GM18508 (cell line): ENCODE measurements at regions not wholly inside any gene's neighbourhood (a gene's known extent, or its start where the extent isn't known, plus 50 kb on each side); places are given as distances from the start of the nearest gene placed in this dataset.

ENCODE experiments used
- ATAC-seq: cut with Tn5 transposase; IDR thresholded peaks from one replicate; pipeline ENCODE4 v1.9.1; 2021; ENCODE audit warnings: moderate number of reproducible peaks; ENCODE audit not compliant: insufficient read depth, unreplicated experiment

DNA sequence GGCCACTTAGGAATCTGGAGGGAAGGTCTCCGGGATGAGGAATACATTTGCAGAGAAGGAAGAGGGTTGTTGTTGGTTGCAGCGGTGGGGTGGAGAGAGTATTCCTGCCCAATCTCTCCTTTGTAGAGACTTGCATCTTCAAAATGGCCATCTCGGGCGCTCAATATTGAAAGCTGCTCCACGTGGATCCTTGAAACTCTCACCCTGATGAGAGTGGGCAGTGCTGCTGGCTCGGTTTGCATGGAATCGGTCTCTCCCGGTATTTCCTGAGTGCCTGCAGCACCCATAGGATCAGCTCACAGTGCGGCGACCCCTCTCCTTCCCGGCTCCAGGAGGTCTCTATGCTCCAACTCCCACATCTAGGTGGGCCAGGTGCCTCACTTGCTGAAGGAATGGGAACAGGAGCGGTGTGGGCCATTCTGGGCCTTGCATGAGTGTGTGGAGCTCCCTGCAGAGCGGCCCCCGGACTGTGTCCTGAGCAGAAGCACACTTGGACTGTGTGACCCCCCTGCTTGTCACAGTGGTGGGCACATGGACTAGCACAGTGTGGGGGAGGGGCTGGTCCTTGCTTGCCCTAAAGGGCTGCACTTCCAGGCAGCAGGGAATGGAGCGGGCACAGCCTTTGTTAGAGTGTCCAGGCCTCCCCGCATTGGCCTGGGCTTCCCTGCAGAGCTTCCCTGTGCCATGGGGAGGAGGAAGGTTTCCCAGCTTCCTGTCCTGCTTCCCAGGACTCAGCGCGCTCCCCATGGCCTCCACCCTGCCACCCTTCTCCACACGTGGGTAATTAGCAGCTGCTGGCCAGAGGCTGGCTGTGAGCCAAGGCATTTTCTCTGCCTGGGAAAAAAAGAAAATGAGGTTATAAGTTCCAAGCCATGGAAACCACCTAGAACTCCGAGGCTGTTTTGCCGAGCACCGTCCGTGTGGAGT, 139.3 kb downstream of the IRF8 start:
- no peak for ATAC-seq

DNA sequence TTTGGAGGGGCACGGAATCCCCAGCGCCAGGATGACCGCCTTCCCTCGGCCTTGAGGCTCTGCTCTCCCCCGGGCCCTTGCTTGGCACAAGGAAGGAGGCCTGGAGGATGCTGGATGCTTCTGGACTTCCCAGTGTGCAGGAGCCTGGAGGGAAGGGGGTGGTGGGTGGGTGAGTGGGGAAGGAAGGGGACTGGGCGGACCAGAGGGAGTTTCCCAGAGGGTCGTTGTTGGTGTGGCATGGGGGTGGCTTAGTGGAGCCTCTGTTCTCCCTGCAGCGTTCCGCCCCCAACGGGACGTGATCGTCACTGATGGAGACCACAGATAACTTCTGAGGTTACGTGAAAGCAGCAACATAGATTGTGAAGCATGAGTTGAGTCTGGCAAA, 140.0 kb downstream of the IRF8 start:
- no peak for ATAC-seq

DNA sequence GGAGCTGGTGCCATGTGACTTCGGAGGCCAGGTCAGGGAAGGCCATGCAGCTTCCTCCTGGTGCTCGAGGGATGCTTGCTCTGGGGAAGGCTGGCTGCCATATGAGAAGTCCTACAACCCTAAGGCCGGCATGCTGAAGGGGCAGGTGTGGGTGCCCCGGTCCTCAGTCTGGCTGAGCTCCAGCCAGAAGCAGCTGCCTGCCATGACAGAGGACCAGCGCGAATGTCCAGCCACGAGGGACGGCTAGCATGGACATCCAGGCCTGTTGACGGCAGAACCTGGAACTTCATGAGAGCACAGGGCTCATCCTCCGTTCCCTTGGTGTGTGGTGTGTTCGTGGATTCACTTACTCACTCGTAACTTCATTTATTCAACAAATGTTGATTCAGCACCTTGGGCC, 140.6 kb downstream of the IRF8 start:
- no peak for ATAC-seq

DNA sequence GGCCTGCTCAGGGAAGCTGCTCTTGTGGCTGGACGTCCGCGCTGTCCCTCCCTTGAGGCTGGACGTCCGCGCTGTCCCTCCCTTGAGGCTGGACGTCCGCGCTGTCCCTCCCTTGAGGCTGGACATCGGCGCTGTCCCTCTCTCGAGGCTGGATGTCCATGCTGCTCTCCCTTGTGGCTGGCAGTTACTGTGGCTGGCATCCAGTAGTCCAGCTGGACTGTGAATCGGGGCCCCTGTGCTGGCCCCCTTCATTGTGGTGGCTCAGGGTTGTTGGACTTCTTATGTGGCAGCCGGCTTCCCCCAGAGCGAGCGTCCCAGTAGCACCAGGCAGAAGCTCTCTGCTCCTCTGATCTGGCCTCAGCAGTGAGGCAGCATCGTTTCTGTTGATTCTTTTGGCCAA, 141.5 kb downstream of the IRF8 start:
- ATAC-seq, result no peak

DNA sequence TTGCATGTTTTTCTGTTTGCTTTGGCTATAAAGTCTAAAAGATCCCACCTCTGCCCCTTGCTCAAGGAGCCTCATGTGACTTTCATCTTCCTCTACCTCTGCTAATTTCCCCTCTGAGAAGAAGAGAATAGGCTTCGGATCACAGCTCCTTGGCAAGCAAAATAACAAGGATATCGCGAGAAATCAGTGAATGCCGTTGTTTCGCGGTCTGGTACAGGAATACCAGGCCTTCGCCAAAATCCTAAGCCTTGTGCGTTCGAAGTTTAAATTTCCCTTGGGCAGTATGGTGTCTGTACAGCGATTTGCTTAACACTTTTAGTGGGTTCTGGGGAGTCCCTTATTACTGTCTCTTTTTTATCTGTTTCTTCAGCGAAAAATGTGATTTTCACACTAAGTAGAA, 142.3 kb downstream of the IRF8 start:
- no peak for ATAC-seq

DNA sequence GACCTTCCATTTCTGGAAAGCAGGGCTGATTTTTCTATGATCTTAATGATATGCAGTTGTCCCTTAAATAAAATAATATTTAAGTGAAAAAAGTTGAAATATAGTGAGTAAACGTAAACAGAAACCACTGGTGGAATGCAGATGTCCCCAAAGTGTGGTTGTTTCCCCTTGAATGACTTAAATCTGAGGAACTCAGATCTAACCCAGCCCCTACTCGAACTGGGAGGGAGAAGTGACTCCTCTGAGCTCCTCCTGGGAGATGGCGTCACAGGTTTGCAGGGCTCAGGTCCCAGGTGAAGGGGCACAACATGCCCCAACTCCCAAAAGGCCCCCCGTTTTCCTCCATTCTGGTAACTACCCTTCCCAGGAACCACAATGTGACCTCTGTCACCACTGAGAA, 142.8 kb downstream of the IRF8 start:
- ATAC-seq, result no peak

DNA sequence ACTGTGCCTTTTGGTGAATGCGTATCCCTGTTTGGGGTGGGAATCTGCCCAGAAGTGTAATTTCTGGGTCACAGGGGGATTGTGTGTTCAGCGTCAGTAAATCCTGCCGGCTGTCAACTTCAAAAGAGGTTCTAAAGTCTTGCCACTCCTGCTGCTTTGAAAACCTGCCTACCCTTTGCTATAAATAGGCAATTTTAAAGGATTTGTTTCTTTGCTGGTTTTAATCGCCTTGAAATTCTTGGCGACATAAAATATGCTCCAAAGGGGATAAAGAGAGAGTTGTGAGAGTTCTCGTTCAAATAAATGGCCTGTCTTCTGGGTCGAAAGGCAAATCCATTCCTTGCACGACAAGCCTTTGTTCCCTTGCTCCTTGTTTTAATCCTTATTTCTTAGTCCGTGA, 143.4 kb downstream of the IRF8 start:
- no peak for ATAC-seq

DNA sequence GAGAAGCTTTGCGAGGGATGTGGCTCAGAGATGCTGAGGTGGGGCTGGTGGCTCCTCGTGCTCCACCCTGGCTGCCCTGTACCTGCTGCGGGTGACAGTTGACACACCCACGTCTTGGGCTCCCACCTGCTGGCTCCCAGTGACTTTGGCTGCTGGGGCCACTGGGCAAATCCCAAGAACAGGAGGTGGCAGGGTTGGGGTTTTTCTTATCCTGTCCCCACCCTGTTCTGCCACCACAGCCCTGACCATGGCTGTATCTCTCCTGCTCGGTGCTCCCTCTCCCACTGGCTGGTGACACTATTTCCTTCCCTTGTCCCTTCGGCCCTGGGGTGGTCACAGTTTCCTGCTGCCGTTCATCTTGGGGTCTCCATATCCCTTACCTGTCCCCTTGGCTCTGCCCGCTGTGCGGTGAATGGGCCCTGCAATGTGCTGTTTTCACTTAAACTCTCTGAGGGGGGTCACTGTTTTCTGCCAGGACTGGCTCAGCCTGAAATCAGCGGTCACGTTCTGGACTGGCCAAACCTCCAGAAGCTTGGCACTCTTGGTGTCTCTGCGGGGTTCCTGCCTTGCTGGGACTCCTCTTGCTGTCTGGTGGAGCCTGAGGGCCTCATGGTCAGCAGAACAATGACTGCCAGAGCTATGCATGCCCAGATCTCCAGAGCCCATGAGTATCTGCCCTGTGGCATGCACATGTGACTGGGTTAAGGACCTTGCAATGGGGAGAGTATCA, 144.2 kb downstream of the IRF8 start:
- no peak for ATAC-seq

DNA sequence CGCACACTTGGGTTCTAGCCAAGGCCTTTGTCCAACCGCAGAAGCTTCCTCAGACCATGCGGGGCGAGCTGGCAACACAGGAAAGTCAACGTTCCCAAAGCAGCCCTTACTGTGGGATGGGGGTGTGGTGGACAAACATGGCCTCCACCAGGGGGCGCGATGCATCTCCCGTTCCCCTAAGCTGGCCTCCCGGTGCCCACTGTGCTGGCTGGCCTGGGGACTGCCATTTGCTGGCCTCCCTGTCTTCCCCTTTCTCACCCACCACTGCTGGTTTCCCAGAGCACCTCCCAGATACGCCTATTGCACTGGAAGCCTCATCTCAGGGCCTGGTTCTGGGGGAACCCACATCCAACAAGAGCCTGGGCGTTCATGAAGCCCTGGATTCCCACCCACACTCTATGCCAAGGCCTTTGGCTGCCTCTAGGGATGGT, 145.3 kb downstream of the IRF8 start:
- no peak for ATAC-seq

DNA sequence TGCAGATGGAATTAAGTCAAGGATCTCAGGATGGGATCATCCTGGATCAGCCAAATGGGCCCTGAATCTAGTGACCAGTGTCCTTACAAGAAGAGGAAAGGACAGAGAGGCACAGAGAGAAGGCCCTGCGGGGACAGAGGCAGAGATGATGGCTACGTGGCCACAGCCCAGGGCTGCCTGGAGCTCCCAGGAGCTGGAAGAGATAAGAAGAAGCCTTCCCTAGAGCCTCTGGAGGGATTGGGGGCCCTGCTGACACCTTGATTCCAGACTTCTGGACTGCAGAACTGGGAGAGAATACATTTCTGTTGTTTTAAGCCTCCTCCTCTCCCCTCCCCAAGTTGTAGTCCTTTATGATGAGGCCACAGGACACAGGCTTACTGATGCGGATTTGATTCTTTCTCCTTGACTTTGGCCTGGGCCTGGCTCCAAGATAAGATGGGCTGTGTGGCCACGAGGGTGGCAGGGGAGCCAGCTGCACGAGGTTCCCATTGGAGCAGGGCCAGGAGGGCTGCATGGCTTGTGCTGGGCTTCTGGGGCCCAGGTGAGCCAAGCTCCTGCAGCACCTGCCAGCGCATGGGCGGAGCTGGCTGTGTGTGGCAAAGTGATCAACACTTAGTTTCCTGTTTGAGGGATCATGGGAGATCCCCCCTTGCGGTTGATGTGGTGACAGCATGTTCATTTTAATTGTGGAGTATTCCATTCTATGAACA, 146.1 kb downstream of the IRF8 start:
- ATAC-seq, result no peak

DNA sequence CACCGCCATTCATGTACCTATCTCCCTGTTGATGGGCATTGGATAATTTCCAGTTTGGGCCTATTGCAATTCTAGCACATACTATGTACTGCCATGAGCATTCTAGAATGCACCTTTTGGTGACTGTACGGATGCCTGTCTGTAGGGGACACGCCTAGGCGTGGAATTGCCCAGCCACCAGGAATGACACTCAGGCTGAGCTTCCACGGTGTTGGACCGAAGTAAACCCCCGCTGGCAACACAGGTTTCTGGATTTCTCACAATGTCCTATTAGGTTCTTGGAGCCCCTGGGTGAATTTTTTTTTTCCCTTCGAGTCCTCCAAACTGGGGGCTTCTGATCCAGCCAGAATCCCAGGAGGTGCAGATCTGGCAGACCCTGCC, 146.6 kb downstream of the IRF8 start:
- ATAC-seq, result no peak

DNA sequence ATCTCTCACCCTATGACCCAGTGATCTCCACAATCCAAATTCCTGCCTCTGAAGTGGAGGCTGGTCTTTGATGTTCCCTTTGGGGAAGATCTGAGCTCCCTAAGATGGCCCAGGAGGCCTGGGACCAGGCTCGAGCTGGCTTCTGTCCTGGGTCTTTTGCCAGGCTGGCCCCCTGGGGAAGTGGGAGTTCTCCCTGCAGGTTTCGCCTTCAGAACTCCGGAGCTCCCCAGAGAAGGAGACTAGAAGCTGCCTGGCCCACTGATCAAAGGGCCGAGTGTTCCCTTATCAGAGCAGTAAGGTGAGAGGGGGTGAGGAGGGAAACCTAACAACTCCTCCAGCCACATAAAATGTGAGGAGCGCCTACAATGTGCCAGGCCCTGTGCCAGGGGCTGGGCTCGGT, 147.1 kb downstream of the IRF8 start:
- ATAC-seq, result no peak

DNA sequence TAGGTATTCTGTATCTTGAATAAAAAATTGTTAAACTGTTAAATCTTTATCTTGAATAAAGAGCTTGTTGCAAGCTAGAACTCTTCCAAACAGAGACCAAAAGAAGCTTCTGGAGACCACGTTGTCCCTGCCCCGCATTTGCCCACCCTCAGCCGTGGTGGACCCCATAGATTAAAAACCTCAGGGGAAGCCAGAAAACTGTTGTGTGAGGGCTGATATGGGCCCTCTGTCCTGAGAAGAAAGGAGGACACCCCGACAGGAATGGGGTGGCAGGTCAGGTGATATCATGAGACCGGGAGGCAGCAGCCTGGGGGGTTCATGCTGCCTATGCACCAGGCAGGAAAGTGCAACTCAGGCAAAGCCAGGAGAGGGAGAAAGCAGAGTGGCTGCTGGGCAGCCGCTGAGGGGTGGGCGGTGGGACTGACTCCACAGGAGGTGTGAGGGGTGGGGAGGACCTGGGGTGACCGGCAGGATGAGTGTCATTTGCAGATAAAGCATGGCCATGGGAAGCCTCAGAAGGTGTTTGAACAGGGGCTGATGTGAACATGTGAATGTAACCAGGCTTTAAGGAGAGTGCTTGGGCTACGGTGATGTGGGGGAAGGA, 147.8 kb downstream of the IRF8 start:
- no peak for ATAC-seq

DNA sequence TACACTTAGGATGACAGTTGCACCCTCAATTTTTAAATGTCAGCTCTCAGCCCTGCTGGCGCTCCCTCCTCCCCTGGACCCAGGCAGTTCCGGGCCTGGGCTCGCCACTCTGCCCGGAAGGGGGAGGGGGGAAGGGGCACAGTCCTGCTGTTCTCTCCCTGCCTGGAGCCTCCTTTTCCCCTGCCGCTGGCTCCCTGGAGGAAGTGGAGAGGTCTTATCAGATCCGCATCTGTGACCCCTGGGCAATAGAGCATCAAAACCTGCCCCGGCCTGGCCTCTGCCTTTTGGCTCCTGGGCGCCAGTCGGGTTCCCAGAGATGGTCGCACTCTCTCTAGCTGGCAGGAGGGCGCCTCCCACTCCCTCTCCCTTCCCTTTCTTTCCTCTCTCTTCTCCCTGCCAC, 149.3 kb downstream of the IRF8 start:
- ATAC-seq, result no peak

DNA sequence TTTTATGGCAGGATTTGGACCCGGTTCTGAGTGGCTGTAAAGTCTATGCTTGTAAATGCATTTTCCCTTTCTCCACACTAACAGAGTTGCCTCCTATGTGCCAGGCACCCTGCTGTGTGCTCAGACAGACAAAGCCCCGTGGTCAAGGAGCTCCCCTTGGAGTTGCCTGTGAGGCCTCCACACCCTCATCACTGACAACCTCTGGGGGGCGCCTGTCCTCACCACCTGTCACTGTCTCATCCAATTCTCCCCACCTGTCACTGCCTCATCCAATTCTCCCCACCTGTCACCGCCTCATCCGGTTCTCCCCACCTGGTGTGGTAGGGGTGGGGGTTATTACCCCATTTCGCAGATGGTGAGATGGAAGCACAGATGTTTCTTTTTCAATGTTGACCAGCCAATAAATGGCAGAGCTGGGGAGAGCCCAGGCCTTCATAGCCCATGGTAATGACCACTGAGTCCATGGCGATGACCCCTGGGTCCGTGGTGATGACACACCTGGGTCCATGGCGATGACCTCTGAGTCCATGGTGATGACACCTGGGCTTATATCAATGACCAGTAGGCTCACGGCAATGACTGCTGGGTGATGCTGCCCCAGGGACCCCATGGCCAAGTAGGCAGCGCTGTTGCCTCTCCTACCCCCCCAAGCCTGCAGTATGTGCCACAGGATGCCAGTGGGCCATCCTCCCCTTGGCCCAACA, 150.1 kb downstream of the IRF8 start:
- no peak for ATAC-seq

DNA sequence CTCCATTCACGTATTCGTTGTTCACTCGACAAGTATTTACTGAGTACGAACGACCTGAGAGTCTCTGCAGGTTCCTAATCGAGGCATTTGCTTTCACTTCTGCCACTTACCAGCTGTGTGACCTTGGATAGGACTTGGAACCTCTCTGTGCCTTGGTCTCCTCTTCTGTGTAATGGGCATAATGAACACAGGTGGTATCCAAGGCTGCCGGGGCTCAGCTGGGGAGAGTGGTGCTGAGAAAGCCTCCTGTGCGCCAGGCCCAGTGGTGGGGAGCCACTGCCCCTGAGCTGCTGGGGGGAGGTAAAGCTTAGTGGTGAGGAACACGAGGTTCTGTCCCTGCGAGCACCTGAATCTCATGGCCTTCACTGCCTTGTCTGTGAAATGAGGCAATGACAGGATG, 150.7 kb downstream of the IRF8 start:
- ATAC-seq, result no peak

DNA sequence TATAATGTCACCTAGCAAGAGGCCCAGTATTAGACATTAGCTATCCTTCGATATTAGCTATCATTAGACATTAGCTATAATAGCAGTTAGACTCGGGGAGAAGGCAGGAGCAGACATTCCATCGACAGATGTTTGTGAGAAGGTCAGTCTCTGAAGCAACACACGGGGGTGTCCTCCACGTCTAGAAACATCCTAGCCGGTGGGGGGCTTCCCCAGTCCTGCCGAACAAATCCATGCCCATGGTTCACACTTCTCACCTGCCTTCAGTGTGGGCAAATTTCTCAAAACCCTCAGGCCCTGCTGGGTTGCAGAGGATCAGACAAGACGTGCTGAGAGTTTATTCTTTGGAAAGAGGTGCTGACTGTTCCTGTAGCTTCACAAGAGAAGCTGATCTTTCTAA, 151.1 kb downstream of the IRF8 start:
- ATAC-seq, result no peak

DNA sequence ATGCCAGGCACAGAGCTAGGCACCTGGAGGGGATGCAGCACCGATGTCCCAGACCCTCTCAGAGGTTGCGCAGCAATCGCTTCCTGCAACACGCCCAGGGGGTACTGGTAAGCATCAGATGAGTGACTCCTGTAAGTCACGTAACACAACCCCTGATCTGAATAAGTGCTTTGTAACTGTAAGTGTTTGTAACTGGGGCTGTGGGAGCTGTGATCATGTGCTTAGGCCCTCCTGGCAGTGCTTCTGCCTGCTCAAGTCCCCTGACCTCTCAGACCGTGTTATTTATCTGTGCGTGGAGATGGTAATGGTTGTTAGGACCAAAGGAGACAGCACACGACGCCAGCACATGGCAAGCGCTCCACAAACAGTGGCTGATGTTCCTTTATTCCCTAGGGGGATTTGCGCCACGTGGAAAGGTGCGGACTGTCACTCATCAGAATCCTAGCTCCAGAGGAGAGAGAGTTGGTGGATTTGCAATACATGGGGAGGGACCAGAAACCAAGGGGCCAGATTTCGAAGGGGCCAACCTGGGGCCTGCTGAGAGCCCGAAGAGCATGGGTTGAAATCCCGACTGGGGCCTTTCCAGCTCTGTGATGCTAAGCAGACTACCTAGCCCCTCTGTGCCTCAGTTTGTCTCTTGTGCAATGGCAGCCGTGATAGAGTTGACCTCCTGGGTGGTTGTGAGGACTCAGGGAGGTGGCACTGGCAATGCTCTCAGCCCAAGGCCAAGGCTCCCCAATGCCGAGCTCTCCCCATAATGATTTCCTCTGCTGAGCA, 151.8 kb downstream of the IRF8 start:
- no peak for ATAC-seq

DNA sequence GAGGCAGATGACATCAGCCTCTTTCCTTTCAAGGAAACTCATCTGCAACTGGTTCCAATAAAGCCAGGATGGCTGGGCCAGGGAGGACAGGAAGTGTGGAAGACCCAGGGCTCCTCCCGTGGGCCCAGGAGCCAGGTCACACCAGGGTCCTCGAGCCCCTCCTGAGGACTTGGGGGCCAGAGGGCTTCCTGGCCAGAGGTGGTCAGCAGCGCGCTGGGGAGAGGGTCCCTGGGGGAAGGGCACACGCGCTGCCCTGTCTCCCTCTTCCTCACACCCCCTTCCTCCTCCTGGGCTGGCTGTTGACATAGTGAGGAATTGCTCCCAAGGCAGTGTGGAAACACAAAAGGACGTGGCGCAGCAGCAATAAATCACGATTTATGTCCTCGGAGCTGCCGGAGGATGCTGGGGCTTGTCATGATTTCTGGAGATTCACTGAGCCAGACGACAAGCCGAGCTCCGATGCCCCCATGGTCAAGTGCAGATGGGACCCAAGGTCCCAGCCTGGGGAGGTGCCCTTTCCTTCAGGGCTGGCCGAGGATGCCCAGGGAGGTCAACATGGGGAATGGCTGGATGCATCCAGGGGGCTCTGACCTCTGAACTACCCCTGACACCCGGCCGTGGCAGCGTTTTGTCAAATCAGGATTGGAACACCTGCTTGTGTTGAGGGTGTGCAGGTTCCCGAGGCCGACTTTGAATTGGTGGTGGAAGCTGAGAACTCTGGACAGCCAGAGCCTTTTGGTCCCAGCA, 152.6 kb downstream of the IRF8 start:
- ATAC-seq, result no peak
